HG02759 (cell line): ENCODE measurements at regions not wholly inside any gene's neighbourhood (a gene's known extent, or its start where the extent isn't known, plus 50 kb on each side); places are given as distances from the start of the nearest gene placed in this dataset.

ENCODE experiments used
- ATAC-seq: cut with Tn5 transposase; IDR thresholded peaks from one replicate; pipeline ENCODE4 v1.9.1; 2021; ENCODE audit warnings: mild to moderate bottlenecking, moderate library complexity; ENCODE audit not compliant: unreplicated experiment

- ATAC-seq = no peak
These were observed 127.1 kb upstream of the ANO3 start for GRCh38 chr11:26204839-26205238.

- no peak for ATAC-seq
These were observed 112.5 kb upstream of the ANO3 start for GRCh38 chr11:26219183-26220117.

- ATAC-seq = no peak
These were observed 106.3 kb upstream of the ANO3 start for GRCh38 chr11:26225646-26226045.

GRCh38 chr11:26227301-26227746, 104.6 kb upstream of the ANO3 start:
- peak; percentile 84 for ATAC-seq

GRCh38 chr11:26227883-26228502, 103.9 kb upstream of the ANO3 start:
- no peak for ATAC-seq

- ATAC-seq = no peak
These were observed 103.2 kb upstream of the ANO3 start for GRCh38 chr11:26228778-26229177.

- ATAC-seq = no peak
These were observed 102.7 kb upstream of the ANO3 start for GRCh38 chr11:26229257-26229656.

- no peak for ATAC-seq
These were observed 101.9 kb upstream of the ANO3 start for GRCh38 chr11:26229981-26230380.

- no peak for ATAC-seq
These were observed 100.7 kb upstream of the ANO3 start for GRCh38 chr11:26231252-26231661.

- no peak for ATAC-seq
These were observed 97.5 kb upstream of the ANO3 start for GRCh38 chr11:26234451-26234850.

GRCh38 chr11:26243426-26243825, 88.5 kb upstream of the ANO3 start:
- no peak for ATAC-seq

- no peak for ATAC-seq
These were observed 87.7 kb upstream of the ANO3 start for GRCh38 chr11:26244207-26244606.

GRCh38 chr11:26245046-26245445, 86.9 kb upstream of the ANO3 start:
- ATAC-seq = no peak

GRCh38 chr11:26247340-26247739, 84.6 kb upstream of the ANO3 start:
- ATAC-seq = no peak

GRCh38 chr11:26248661-26249060, 83.3 kb upstream of the ANO3 start:
- no peak for ATAC-seq

GRCh38 chr11:26254378-26254777, 77.6 kb upstream of the ANO3 start:
- ATAC-seq = no peak

GRCh38 chr11:26263769-26264168, 68.2 kb upstream of the ANO3 start:
- ATAC-seq = no peak

- ATAC-seq = no peak
These were observed 67.7 kb upstream of the ANO3 start for GRCh38 chr11:26264266-26264665.

- no peak for ATAC-seq
These were observed 62.8 kb upstream of the ANO3 start for GRCh38 chr11:26268980-26269660.

- ATAC-seq = no peak
These were observed 60.3 kb upstream of the ANO3 start for GRCh38 chr11:26271666-26272065.

GRCh38 chr11:26276798-26277424, 55.0 kb upstream of the ANO3 start:
- ATAC-seq = peak; percentile 93
